GM18517 (cell line): ENCODE measurements at regions not wholly inside any gene's neighbourhood (a gene's known extent, or its start where the extent isn't known, plus 50 kb on each side); places are given as distances from the start of the nearest gene placed in this dataset.

ENCODE experiments used
- ATAC-seq: cut with Tn5 transposase; IDR thresholded peaks from one replicate; pipeline ENCODE4 v1.9.1; 2021; ENCODE audit warnings: mild to moderate bottlenecking, moderate library complexity; ENCODE audit not compliant: unreplicated experiment

DNA sequence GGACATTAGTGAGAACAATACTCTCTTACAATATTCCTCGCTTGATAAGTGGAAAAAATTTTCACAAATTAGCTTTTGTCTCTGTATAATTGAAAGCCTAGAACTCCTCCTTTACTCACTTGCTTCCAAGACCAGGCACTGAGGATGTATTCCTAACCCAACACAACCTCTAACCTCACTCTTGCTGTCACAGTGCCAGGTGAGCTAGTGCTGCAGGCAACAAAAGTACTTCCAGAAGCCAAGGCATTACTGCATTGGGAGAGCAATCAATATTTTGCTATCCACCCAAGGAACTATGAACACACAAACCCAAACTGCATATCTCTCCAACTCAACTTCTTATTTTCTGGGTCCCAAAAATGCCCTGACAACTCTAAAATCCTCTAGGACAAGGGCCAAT, 1081.0 kb downstream of the VRK1 start:
- ATAC-seq: no peak

DNA sequence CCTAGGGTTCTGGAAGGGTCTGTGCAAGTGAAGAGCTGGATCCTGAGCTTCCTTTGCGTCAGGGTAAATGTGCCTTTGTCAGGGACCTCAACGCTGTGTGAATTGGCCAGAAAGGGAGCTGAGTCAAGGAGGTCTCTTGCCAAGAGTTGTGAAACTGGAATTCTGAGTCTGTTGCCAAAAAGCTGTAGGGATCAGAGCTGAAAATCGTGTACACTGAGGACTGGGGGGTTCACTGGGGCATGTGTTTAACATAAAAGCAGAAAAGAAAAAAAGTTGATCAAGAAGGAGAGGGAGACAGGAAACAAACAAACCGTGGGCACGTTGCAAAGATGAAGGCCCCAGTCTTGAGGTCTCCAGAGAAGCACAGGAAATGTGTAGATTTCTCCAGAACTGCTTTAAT, 1081.5 kb downstream of the VRK1 start:
- ATAC-seq: no peak

GRCh38 chr14:97887690-97888089, 1090.5 kb downstream of the VRK1 start:
- ATAC-seq: no peak

GRCh38 chr14:97888331-97888730, 1091.1 kb downstream of the VRK1 start:
- ATAC-seq: no peak

DNA sequence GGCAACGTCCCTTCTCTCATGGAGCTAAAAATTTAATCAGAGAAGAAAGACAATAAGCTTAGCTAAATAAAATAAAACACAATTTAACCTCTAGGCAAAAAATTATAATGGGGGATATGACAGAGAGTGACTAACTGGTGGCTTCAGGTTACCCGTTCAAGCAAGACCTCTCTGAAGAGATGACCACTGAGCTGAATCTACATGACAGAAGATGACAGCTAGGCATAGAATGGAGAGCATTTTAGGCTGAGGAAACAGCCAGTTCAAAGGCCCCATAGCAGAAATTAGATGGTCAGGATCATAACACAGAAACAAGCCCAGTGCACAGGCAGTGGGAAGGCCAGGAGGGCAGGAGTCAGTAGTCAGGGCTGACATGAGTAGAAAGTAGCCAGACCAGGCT, 1094.3 kb downstream of the VRK1 start:
- ATAC-seq: no peak

DNA sequence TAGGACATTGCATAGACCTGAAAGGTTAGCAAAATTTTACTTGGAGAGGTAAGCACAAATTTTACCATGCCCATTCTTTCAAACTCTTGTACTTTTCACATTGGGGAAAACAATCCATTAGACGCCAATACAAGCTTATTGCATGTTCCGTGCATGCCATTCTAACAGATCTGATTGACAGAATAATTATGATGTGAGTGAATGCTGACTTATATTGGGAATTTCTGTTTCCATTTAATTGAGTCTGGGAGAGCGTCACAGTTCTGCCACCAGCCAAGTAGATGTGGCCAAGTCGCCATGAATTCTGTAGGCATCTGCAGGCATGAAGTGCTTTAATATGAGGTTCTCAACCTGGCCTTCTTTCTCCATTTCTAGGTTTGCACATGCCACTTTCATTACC, 1097.4 kb downstream of the VRK1 start:
- no peak for ATAC-seq

DNA sequence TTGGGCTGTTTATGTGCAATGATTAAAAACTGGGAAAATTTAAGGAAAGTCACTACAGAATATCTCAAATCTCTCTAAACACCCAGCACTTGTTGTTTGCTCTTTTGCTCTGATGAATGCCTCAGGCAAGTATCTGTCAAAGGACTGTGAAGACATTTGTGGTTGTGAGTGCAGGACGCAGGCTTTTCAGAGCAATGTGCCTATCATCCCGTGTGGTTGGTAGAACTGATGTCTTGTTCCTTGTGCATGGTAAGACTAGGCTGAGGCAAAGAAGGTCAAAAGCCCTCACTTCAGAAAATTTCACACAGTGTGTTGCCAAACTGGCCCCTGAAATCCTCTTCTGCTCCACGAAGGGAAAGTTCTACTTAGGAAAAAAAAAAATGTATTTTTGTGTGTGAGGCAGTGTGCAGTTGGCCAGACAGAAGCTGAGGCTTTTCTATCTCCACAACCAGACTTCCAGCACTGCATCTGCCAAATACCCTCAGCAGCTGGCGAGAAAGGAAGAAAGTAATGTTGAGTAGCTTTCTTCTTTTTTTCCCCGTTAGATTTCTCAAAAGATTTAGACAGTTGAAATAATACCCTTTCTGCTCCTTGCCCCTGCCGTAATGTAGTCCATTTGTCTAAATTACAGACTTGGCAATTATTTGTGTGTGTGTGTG, 1103.1 kb downstream of the VRK1 start:
- ATAC-seq: no peak

DNA sequence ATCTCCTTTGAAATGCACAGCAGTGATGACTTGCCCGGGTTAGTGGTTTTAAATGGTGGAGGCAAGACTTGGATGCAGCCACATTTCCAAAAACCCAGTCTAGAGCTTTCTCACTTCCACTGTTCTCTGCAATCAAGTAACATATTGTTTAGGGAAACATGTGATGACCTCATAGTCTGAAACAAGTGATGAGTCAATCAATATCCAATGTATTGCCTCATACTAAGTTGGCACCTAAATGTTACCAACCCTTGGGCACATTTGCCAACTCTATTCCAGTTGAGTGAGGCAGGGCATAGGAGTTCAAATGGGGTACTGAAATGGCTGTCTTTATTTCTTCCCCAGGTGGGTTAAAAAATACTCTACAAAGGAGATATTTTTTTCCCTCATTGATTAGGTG, 1105.4 kb downstream of the VRK1 start:
- ATAC-seq: no peak

DNA sequence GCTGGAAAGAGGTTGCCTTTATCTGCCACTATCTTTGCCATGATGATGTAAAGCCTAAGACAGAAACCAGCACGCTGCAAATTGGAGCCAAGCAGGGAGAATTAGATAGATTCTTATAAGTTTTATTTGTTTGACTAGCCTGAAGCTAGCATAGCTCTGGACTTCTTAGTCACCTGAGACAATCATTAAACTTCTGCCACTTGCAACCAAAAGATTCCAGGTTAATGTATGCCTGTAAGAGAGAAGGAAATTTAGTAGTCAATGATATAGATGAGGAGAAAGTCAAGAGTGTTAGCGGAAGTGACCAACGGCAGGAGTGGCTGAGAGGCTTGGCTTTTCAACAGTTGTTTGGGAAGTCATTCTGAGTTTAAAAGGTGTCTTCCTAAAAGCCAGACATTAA, 1106.6 kb downstream of the VRK1 start:
- no peak for ATAC-seq

- ATAC-seq: no peak
These were observed 1115.0 kb downstream of the VRK1 start for GRCh38 chr14:97912217-97912616.

DNA sequence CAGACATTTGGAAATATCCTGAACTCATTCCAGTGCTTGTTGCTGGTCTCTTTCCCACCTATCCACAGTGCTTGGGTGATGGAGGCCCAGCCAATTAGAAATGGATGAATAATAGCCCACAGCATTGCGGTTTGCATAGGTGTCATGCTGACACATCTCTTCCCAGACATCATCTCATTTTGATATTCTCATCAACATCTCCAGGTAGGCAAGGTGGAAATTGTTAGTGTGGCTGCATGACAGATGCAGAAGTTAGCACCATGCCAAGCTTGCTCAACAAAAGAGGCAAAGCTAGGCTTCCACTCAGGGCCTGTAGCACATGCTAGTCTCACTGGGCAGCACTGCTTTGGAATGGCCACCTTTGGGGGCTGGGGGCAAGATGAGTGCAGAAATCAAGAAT, 1118.9 kb downstream of the VRK1 start:
- no peak for ATAC-seq

DNA sequence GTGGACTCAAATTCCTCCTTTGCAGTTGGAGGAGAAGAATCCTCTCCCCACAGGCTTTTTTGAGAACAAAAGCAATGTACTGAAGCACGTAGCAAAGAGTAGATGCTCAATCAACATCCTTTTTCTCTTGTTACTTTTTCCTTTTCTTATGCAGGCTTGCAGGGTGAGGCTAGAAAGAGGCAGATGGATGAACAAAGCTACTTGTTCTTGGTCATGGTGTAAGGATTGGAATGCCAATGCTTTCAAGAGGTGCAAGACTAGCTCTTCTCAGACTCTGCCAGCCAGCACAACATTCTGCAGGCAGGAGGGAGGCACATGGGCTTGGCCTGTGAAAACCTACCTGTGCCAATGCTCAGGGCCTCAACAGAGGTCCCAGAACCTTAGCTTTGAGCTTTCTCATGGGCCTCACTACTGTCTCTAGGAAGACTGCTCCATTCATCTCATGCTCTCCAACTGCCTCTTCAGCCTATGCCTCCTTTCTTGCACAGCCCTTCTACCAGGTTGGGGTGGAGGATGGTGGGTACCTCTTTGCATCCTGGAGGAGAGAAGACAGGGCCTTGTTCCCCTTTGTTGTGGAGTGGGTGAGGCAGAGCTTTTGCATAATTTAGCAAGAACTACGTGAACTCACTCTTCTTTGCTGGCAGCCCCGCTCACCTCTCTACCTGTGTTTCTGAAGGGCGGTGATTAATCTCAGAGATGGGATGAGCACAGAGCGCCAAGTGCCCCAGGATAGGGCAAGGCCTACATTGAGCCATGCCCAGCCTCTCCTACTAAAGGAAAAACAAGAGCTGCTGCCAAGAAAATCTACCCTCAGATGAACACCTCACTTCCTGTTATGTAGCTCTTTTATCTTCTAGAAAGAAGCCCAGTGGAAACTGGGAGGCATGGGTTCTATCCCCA, 1119.7 kb downstream of the VRK1 start:
- ATAC-seq: no peak

DNA sequence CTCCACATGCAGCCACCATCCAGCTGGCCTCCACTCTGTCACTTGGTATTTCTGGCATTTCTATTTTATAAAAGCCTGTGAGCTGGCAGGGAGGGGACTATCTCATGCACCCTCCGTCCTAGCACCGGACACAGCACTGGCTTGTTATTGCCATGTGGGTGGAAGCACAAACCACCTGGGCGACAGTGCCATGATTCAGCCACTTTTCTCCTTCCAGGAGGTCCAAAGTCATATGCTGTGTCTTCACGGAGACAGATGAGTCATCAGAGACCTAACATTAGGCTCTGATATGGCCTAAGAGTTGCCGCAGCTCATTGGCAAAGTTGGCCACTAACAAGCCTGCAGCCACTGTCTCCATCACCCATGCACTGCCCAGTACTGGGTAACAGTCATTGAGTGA, 1123.0 kb downstream of the VRK1 start:
- no peak for ATAC-seq

GRCh38 chr14:97921296-97921695, 1124.1 kb downstream of the VRK1 start:
- ATAC-seq: no peak

GRCh38 chr14:97924922-97925613, 1127.9 kb downstream of the VRK1 start:
- ATAC-seq: no peak

DNA sequence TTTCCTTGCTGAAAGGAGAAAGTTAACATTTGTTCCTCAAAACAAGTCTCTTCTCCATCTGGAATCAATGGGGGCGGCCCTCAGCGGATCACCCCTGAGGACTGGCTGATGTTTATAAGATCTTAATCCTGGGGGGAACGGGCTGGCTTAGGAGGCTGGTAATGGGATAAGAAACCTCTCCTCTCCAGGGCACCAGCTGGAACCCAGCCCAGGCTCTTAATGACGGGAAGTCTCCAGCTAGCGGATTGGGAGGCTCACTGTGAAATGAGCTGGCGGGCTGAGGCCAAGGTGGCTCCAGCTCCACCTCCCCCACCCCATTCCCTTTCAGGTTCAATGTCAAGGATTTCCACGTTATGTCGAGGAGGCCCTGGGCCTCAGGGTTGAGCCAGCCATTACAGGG, 1133.0 kb downstream of the VRK1 start:
- ATAC-seq: no peak

DNA sequence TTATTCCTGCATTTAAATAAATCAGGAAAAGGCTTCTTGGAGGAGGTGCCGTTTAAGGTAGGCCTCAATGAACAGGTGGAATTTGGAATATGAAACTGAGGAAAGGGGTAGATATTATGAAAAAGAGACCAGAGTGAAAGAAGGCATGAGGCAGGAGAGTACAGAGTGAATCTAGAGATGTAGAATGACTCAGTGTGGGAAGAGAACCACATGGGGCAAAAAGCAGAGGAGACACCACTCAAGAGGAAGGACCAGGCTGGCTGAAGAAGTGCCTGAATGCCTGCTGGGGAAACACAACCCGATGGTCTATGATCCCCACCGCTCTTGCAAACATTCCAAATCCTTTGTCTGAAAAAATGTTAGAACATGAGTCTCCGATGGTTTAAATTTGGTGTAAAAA, 1134.1 kb downstream of the VRK1 start:
- ATAC-seq: no peak

DNA sequence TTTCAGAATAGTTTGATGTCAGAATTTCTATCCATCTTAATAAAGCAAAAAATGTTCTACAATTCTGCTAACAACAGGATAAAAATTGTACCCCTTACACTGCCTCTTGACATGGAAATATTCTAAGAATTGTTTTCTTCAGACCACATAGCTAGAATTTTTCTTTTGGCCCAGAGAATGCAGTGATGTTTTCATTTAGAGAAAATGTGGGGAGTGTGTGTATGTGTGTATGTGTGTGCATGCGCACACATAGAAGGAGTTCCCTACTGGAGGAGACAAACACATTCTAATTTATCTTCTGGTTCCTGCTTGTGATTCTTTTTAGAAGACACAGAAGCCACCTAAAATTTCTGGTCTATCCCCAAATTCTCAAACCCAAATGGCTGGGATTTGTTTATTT, 1145.7 kb downstream of the VRK1 start:
- no peak for ATAC-seq

- ATAC-seq: no peak
These were observed 1146.4 kb downstream of the VRK1 start for GRCh38 chr14:97943619-97944018.

DNA sequence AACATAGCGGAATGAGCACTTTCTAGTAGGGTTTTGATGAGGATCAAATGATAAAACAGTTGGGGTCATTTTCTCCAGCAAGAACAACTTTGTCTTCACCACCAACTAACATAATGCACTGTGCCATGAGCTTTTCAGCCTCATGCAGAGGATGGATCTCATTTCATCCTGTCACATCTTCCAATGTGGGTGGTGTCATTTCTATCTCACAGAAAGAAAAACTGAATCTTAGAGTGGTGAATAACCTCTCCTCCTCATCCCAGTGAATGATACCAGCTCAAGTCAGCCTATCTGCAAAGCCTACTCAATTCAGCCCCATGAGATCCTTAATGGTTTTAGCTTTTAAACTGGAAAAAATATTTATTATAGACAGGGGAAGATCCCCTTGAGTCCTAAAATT, 1147.2 kb downstream of the VRK1 start:
- ATAC-seq: no peak

GRCh38 chr14:97945631-97946030, 1148.4 kb downstream of the VRK1 start:
- no peak for ATAC-seq

GRCh38 chr14:97946240-97946639, 1149.1 kb downstream of the VRK1 start:
- ATAC-seq: no peak
